GM13976 (cell line): ENCODE measurements at regions not wholly inside any gene's neighbourhood (a gene's known extent, or its start where the extent isn't known, plus 50 kb on each side); places are given as distances from the start of the nearest gene placed in this dataset.

Experiments used
- DNase-seq: peaks from one replicate; pipeline ENCODE4 v3.0.0; 2012; ENCODE audit warnings: low spot score
- in situ Hi-C: fragments of 300-500 bp; cut with MboI; formaldehyde crosslinking; loops from one replicate; pipeline ENCODE4 v1.12.0; 2022; ENCODE audit warnings: low sequenced_read_pairs, mixed read lengths, inconsistent platforms; ENCODE audit not compliant: unreplicated experiment
- TF ChIP-seq, protein P1 (sequence below): IDR thresholded peaks from 2 replicates; pipeline ENCODE4 v1.5.1; 2012; ENCODE audit warnings: borderline replicate concordance, mild to moderate bottlenecking; ENCODE audit not compliant: insufficient read depth; ENCODE audit errors: extremely low read depth, missing control alignments, control extremely low read depth

DNA sequence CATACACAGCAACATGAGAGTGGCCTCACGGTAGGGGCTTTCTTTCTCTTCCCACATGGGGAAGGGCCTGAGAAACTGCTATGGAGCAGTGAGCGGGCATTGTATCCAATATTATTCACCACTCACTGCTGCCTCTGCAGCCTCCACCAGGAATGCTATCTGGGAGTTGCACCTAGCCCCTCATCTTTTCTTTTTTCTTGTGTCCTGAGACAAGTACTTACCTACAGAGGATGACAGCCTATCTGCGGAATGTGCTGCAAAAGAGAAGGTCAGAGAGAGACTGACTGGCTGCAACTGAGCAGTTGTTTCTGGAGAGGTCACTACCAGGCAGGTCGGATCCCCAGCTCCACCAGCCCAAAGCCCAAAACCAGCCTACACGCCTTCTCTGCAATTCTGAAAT lies 52.1 kb upstream of the HTATIP2 start:
- TF ChIP-seq, protein P1, sequence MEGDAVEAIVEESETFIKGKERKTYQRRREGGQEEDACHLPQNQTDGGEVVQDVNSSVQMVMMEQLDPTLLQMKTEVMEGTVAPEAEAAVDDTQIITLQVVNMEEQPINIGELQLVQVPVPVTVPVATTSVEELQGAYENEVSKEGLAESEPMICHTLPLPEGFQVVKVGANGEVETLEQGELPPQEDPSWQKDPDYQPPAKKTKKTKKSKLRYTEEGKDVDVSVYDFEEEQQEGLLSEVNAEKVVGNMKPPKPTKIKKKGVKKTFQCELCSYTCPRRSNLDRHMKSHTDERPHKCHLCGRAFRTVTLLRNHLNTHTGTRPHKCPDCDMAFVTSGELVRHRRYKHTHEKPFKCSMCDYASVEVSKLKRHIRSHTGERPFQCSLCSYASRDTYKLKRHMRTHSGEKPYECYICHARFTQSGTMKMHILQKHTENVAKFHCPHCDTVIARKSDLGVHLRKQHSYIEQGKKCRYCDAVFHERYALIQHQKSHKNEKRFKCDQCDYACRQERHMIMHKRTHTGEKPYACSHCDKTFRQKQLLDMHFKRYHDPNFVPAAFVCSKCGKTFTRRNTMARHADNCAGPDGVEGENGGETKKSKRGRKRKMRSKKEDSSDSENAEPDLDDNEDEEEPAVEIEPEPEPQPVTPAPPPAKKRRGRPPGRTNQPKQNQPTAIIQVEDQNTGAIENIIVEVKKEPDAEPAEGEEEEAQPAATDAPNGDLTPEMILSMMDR, result no peak
- DNase-seq, result no peak
- in situ Hi-C loops, result no loop called here

GRCh38 chr11:20310596-20311394 lies 52.7 kb upstream of the HTATIP2 start:
- DNase-seq, result no peak
- in situ Hi-C loops, result no loop called here
- TF ChIP-seq, protein P1, result no peak

- TF ChIP-seq, protein P1, result no peak
- in situ Hi-C loops, result no loop called here
- DNase-seq, result no peak
Observed at GRCh38 chr11:20310137-20310536, 53.4 kb upstream of the HTATIP2 start.

GRCh38 chr11:20309231-20310025 lies 54.1 kb upstream of the HTATIP2 start:
- TF ChIP-seq, protein P1, result no peak
- DNase-seq, result no peak
- in situ Hi-C loops, result no loop called here

- in situ Hi-C loops, result no loop called here
- no peak for DNase-seq
- TF ChIP-seq, protein P1, result no peak
Observed at GRCh38 chr11:20308601-20309000, 54.9 kb upstream of the HTATIP2 start.

GRCh38 chr11:20303391-20303965 lies 60.0 kb upstream of the HTATIP2 start:
- TF ChIP-seq, protein P1, result no peak
- DNase-seq, result no peak
- in situ Hi-C loops, result no loop called here
